IMR-90 (cell line): ENCODE measurements at regions not wholly inside any gene's neighbourhood (a gene's known extent, or its start where the extent isn't known, plus 50 kb on each side); places are given as distances from the start of the nearest gene placed in this dataset.

Experiments used
- ATAC-seq: fragments of 200-7000 bp; cut with Tn5 transposase; 2 replicates; pipeline ENCODE4 v1.9.1; 2020; ENCODE audit warnings: low read depth, mild to moderate bottlenecking, moderate library complexity
- BruUV-seq: library from RNA; stranded (reverse); fragments of 400-500 nt; replicated peaks from 2 replicates; lab custom pipeline; 2021; lab: Mats Ljungman, UMichigan
- CTCF ChIA-PET: fragments of 300-600 bp; formaldehyde crosslinking; extraction: SDS; loops from one replicate; lab custom pipeline; 2021; ENCODE audit warnings: antibody characterized with exemption; lab: Yijun Ruan, JAX
- POLR2A ChIA-PET: fragments of 300-600 bp; sonication (Branson Sonifier 250); formaldehyde crosslinking; loops from one replicate; lab custom pipeline; 2022; ENCODE audit warnings: antibody characterized with exemption; ENCODE audit not compliant: unreplicated experiment; lab: Charles Lee
- DNase-seq: peaks from one replicate; pipeline ENCODE4 v3.0.0; 2013
- H2AFZ ChIP-seq: replicated peaks from 2 replicates; pipeline ENCODE3; 2013; ENCODE audit warnings: low read length, mild to moderate bottlenecking; ENCODE audit not compliant: poor library complexity
- H2AK5ac ChIP-seq: 2 replicates; pipeline ENCODE4 v1.6.1; 2013; ENCODE audit warnings: low read depth, low read length, inconsistent platforms
- H2AK9ac ChIP-seq: replicated peaks from 2 replicates; pipeline ENCODE3; 2013; ENCODE audit warnings: mild to moderate bottlenecking, low read depth, low read length, moderate library complexity; ENCODE audit not compliant: poor library complexity
- H2BK120ac ChIP-seq: 2 replicates; pipeline ENCODE4 v1.6.1; 2013; ENCODE audit warnings: low read depth, low read length, inconsistent platforms
- H2BK15ac ChIP-seq: 3 replicates; pipeline ENCODE4 v1.6.1; 2013; ENCODE audit warnings: low read depth, low read length, inconsistent platforms
- H2BK20ac ChIP-seq: 2 replicates; pipeline ENCODE4 v1.6.1; 2013; ENCODE audit warnings: low read depth, mild to moderate bottlenecking, inconsistent platforms, low read length, moderate library complexity
- H2BK5ac ChIP-seq: 2 replicates; pipeline ENCODE4 v1.6.1; 2013; ENCODE audit warnings: mild to moderate bottlenecking, low read depth, low read length, inconsistent platforms; ENCODE audit not compliant: poor library complexity, severe bottlenecking
- H3K14ac ChIP-seq: replicated peaks from 2 replicates; pipeline ENCODE4 v1.6.1; 2013; ENCODE audit warnings: low read depth, low read length, inconsistent platforms
- H3K18ac ChIP-seq: 2 replicates; pipeline ENCODE4 v1.6.1; 2013; ENCODE audit warnings: low read depth, low read length, control low read depth
- H3K23ac ChIP-seq: 2 replicates; pipeline ENCODE4 v1.6.1; 2013; ENCODE audit warnings: low read depth, low read length, inconsistent platforms
- H3K27ac ChIP-seq: 2 replicates; pipeline ENCODE4 v1.5.1; 2013; ENCODE audit warnings: mild to moderate bottlenecking, control low read depth, low read length; ENCODE audit not compliant: insufficient read depth
- H3K27me3 ChIP-seq: 2 replicates; pipeline ENCODE4 v1.6.1; 2013; ENCODE audit warnings: low read length; ENCODE audit not compliant: control insufficient read depth, insufficient read depth
- H3K36me3 ChIP-seq: 2 replicates; pipeline ENCODE4 v1.6.1; 2013; ENCODE audit warnings: low read length, mixed read lengths; ENCODE audit not compliant: control insufficient read depth, insufficient read depth
- H3K4ac ChIP-seq: 2 replicates; pipeline ENCODE4 v1.6.1; 2013; ENCODE audit warnings: low read depth, low read length, inconsistent platforms
- H3K4me1 ChIP-seq: 2 replicates; pipeline ENCODE4 v1.6.1; 2013; ENCODE audit warnings: low read length, mixed read lengths; ENCODE audit not compliant: control insufficient read depth, insufficient read depth
- H3K4me2 ChIP-seq: 2 replicates; pipeline ENCODE4 v1.6.1; 2013; ENCODE audit warnings: low read depth, mild to moderate bottlenecking, control low read depth, low read length, moderate library complexity
- H3K4me3 ChIP-seq: 2 replicates; pipeline ENCODE4 v1.5.1; 2013; ENCODE audit warnings: low read depth, mild to moderate bottlenecking, control low read depth, low read length, moderate library complexity; ENCODE audit not compliant: insufficient read depth
- H3K56ac ChIP-seq: 2 replicates; pipeline ENCODE4 v1.6.1; 2013; ENCODE audit warnings: low read length, inconsistent platforms; ENCODE audit not compliant: insufficient read depth; ENCODE audit errors: extremely low read depth
- H3K79me1 ChIP-seq, 2 experiments: 2 replicates each; pipeline ENCODE4 v1.6.1; 2013; ENCODE audit warnings: low read length in 2 of 2, inconsistent platforms in 1 of 2, low read depth in 1 of 2
- H3K9ac ChIP-seq: 2 replicates; pipeline ENCODE4 v1.6.1; 2013; ENCODE audit warnings: low read depth, low read length, control low read depth
- H3K9me1 ChIP-seq: 2 replicates; pipeline ENCODE4 v1.6.1; 2013; ENCODE audit warnings: low read length, inconsistent platforms; ENCODE audit not compliant: insufficient read depth
- H3K9me3 ChIP-seq: 2 replicates; pipeline ENCODE4 v1.6.1; 2013; ENCODE audit warnings: low read length; ENCODE audit not compliant: control insufficient read depth, insufficient read depth
- H4K20me1 ChIP-seq: 2 replicates; pipeline ENCODE4 v1.6.1; 2013; ENCODE audit warnings: low read length, inconsistent platforms; ENCODE audit not compliant: insufficient read depth
- H4K5ac ChIP-seq: 2 replicates; pipeline ENCODE4 v1.6.1; 2013; ENCODE audit warnings: mild to moderate bottlenecking, low read depth, low read length, control low read depth
- H4K8ac ChIP-seq, 2 experiments: 2 replicates each; pipeline ENCODE4 v1.6.1; 2013; ENCODE audit warnings: low read depth in 2 of 2, low read length in 2 of 2, control low read depth in 1 of 2, inconsistent platforms in 1 of 2
- H4K91ac ChIP-seq: 2 replicates; pipeline ENCODE4 v1.6.1; 2013; ENCODE audit warnings: low read depth, low read length, inconsistent platforms; ENCODE audit not compliant: insufficient read depth
- RAD21 ChIP-seq: IDR thresholded peaks from 2 replicates; pipeline ENCODE4 v1.6.1; 2012; ENCODE audit warnings: low read length, improper control_type of control experiment
- WGBS, 2 experiments: methylation state at CpG; one replicate each; pipeline versions ENCODE4 v1.1.5 to v1.1.7; 2013; ENCODE audit warnings: missing lambda C conversion rate in 2 of 2; ENCODE audit not compliant: insufficient read length in 1 of 2; ENCODE audit errors: extremely low coverage in 2 of 2; 5-methylcytosine and 5-hydroxymethylcytosine counted together
- dilution Hi-C: fragments of 300-500 bp; cut with HindIII; formaldehyde crosslinking; loops from one replicate; pipeline ENCODE4 v1.14.3; 2018; ENCODE audit warnings: low sequenced_read_pairs; ENCODE audit not compliant: unreplicated experiment
- in situ Hi-C: fragments of 300-500 bp; cut with MboI; formaldehyde crosslinking; loops from 3 replicates; pipeline ENCODE4 v1.14.3; 2019; ENCODE audit warnings: low sequenced_read_pairs, inconsistent platforms, mixed read lengths
- intact Hi-C: fragments of 100-400 bp; cut with micrococcal nuclease; formaldehyde crosslinking; loops from 2 replicates; pipeline ENCODE4 v1.10.0; 2022

GRCh38 chr5:133734916-133735315, 122.6 kb upstream of the FSTL4 start:
- POLR2A ChIA-PET: no interaction called here
- Histone ChIP-seq H3K4me1 (no peaks in the 10 kb centered on the region), H4K8ac (no peak overlapping the region), H2AFZ (no peak overlapping the region), H3K4me2 (no peak overlapping the region), H3K9me3 (no peaks in the 10 kb centered on the region), H2BK15ac (no peak overlapping the region), H3K36me3 (no peaks in the 10 kb centered on the region), H2BK120ac (no peak overlapping the region), H2AK9ac (no peak overlapping the region), H3K4ac (peak overlapping the region; percentile 45; the same call in 1 of the 2 replicates), H3K9ac (no peak overlapping the region), H3K14ac (no peak overlapping the region), H3K4me3 (no peak overlapping the region), H2BK5ac (no peak overlapping the region), H2BK20ac (peak overlapping the region; percentile 35; the same call in 1 of the 2 replicates), H4K91ac (no peak overlapping the region), H3K9me1 (peaks cover 7% of the 10 kb centered on the region; the same call in 1 of the 2 replicates), H4K5ac (no peak overlapping the region), H4K20me1 (no peaks in the 10 kb centered on the region), H3K23ac (no peak overlapping the region), H2AK5ac (no peak overlapping the region), H3K27me3 (0 out of 2 replicates have a peak, but pooled peaks cover under 1% of the 10 kb centered on the region), H3K18ac (no peak overlapping the region), H3K79me1 (no peaks in the 10 kb centered on the region), H3K27ac (no peak overlapping the region), H3K56ac (no peak overlapping the region)
- intact Hi-C loops (no loop called here), in situ Hi-C loops (no loop called here), dilution Hi-C loops (no loop called here)
- WGBS, 2 experiments: 80% methylated on average over 1 of the region's 8 CpGs; no CpG with 5 or more reads in 1 of the 2 experiments
- BruUV-seq: no TSS peak
- ATAC-seq (no peak), DNase-seq (no peak)
- CTCF ChIA-PET: no interaction called here
- TF ChIP-seq RAD21: no peak
